Ecto neural progenitor cell (in vitro differentiated cells): ENCODE measurements at regions not wholly inside any gene's neighbourhood (a gene's known extent, or its start where the extent isn't known, plus 50 kb on each side); places are given as distances from the start of the nearest gene placed in this dataset.

ENCODE experiments used
- DNase-seq: peaks from one replicate; pipeline ENCODE4 v3.0.0-alpha.2; 2018; ENCODE audit warnings: low spot score

GRCh38 chr13:73934771-73935170, 199.4 kb downstream of the KLF12 start:
- DNase-seq = no peak

GRCh38 chr13:73934215-73934641, 200.0 kb downstream of the KLF12 start:
- no peak for DNase-seq

GRCh38 chr13:73933795-73934194, 200.4 kb downstream of the KLF12 start:
- no peak for DNase-seq

- DNase-seq = no peak
Observed at GRCh38 chr13:73932091-73932490, 202.1 kb downstream of the KLF12 start.

- DNase-seq = no peak
Observed at GRCh38 chr13:73929287-73929932, 204.8 kb downstream of the KLF12 start.

- DNase-seq = no peak
Observed at GRCh38 chr13:73924607-73925006, 209.6 kb downstream of the KLF12 start.

GRCh38 chr13:73922493-73923393, 211.5 kb downstream of the KLF12 start:
- no peak for DNase-seq

GRCh38 chr13:73918691-73919090, 215.5 kb downstream of the KLF12 start:
- no peak for DNase-seq

- DNase-seq = no peak
Observed at GRCh38 chr13:73913751-73914518, 220.3 kb downstream of the KLF12 start.

GRCh38 chr13:73913079-73913740, 221.0 kb downstream of the KLF12 start:
- DNase-seq = no peak

GRCh38 chr13:73911361-73911760, 222.8 kb downstream of the KLF12 start:
- DNase-seq = no peak

- no peak for DNase-seq
Observed at GRCh38 chr13:73910733-73911132, 223.5 kb downstream of the KLF12 start.

- DNase-seq = no peak
Observed at GRCh38 chr13:73908809-73909208, 225.4 kb downstream of the KLF12 start.

GRCh38 chr13:73904625-73905024, 229.6 kb downstream of the KLF12 start:
- no peak for DNase-seq

- DNase-seq = no peak
Observed at GRCh38 chr13:73903561-73903960, 230.6 kb downstream of the KLF12 start.

GRCh38 chr13:73902847-73903246, 231.4 kb downstream of the KLF12 start:
- DNase-seq = no peak

GRCh38 chr13:73902296-73902695, 231.9 kb downstream of the KLF12 start:
- DNase-seq = no peak

- no peak for DNase-seq
Observed at GRCh38 chr13:73901324-73902068, 232.7 kb downstream of the KLF12 start.

GRCh38 chr13:73900591-73900990, 233.6 kb downstream of the KLF12 start:
- no peak for DNase-seq

- no peak for DNase-seq
Observed at GRCh38 chr13:73898899-73899298, 235.3 kb downstream of the KLF12 start.

- DNase-seq = no peak
Observed at GRCh38 chr13:73898276-73898675, 235.9 kb downstream of the KLF12 start.
